GM10248 (cell line): ENCODE measurements at regions not wholly inside any gene's neighbourhood (a gene's known extent, or its start where the extent isn't known, plus 50 kb on each side); places are given as distances from the start of the nearest gene placed in this dataset.

Experiments
- CTCF ChIA-PET: fragments of 300-600 bp; sonication (Branson Sonifier 250); formaldehyde crosslinking; extraction: SDS; loops from one replicate; lab custom pipeline; 2021; ENCODE audit warnings: antibody characterized with exemption; lab: Yijun Ruan, JAX
- POLR2A ChIA-PET: fragments of 350-650 bp; sonication (Branson Sonifier 250); formaldehyde crosslinking; extraction: SDS; loops from one replicate; lab custom pipeline; 2020; ENCODE audit warnings: antibody characterized with exemption; lab: Yijun Ruan, JAX
- DNase-seq: peaks from one replicate; pipeline ENCODE4 v3.0.0; 2012; ENCODE audit errors: extremely low spot score
- TF ChIP-seq, protein P1 (sequence below): IDR thresholded peaks from 2 replicates; pipeline ENCODE4 v1.5.1; 2012; ENCODE audit warnings: mild to moderate bottlenecking, low read depth; ENCODE audit errors: extremely low read depth, missing control alignments, control extremely low read depth

GRCh38 chrX:112377481-112377880 is 294.9 kb upstream of the TRPC5 start:
- ChIA-PET CTCF (no interaction called here), POLR2A (no interaction called here)
- no peak for DNase-seq
- TF ChIP-seq, protein P1, sequence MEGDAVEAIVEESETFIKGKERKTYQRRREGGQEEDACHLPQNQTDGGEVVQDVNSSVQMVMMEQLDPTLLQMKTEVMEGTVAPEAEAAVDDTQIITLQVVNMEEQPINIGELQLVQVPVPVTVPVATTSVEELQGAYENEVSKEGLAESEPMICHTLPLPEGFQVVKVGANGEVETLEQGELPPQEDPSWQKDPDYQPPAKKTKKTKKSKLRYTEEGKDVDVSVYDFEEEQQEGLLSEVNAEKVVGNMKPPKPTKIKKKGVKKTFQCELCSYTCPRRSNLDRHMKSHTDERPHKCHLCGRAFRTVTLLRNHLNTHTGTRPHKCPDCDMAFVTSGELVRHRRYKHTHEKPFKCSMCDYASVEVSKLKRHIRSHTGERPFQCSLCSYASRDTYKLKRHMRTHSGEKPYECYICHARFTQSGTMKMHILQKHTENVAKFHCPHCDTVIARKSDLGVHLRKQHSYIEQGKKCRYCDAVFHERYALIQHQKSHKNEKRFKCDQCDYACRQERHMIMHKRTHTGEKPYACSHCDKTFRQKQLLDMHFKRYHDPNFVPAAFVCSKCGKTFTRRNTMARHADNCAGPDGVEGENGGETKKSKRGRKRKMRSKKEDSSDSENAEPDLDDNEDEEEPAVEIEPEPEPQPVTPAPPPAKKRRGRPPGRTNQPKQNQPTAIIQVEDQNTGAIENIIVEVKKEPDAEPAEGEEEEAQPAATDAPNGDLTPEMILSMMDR, result no peak

- ChIA-PET CTCF (no interaction called here), POLR2A (no interaction called here)
- DNase-seq, result no peak
- TF ChIP-seq, protein P1, result no peak
These were observed 285.8 kb upstream of the TRPC5 start for GRCh38 chrX:112368371-112368770.

DNA sequence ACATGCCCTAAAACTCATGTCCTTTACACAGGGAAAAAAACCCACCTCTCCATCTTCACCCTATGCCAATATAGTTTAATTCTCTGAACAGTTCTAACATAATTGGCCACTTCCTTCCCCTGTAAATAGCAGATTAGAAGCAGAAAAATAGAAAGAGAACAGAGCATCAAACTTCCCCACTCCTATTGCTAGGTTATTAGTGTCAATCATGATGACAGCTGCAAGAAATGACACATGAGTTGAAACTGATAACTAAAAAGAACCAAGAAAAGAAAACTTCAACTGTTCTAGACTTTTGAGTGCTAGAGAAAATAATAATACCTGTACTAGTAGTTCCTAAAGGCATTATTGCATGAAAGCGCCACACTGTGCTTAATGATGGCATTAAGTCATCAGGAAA is 284.5 kb upstream of the TRPC5 start:
- ChIA-PET CTCF (no interaction called here), POLR2A (no interaction called here)
- TF ChIP-seq, protein P1, result no peak
- DNase-seq, result no peak

- TF ChIP-seq, protein P1, result no peak
- CTCF ChIA-PET, result no interaction called here
- DNase-seq, result no peak
- POLR2A ChIA-PET, result no interaction called here
These were observed 277.3 kb upstream of the TRPC5 start for GRCh38 chrX:112359906-112360305.

- ChIA-PET CTCF (no interaction called here), POLR2A (no interaction called here)
- TF ChIP-seq, protein P1, result no peak
- DNase-seq, result no peak
These were observed 273.4 kb upstream of the TRPC5 start for GRCh38 chrX:112355931-112356330.

- DNase-seq, result no peak
- CTCF ChIA-PET, result no interaction called here
- TF ChIP-seq, protein P1, result no peak
These were observed 259.0 kb upstream of the TRPC5 start for GRCh38 chrX:112341598-112341997.

GRCh38 chrX:112313201-112313600 is 230.6 kb upstream of the TRPC5 start:
- no peak for DNase-seq
- ChIA-PET CTCF (interaction anchor here (1.2 kb wide), 1 partner anchor 419 kb away, joined by 3 read pairs; no protein-coding TSS in a partner anchor), POLR2A (no interaction called here)
- TF ChIP-seq, protein P1, result no peak

More at GRCh38 chrX:112341598-112341997, 259.0 kb upstream of the TRPC5 start:
- POLR2A ChIA-PET, result no interaction called here
